Activated CD4-positive, alpha-beta memory T cell treated with anti-CD3 and anti-CD28 coated beads, Interleukin-2, amount 10 ng/mL, durations not matched to agents 7 days and 5 days (primary cell): ENCODE measurements at regions not wholly inside any gene's neighbourhood (a gene's known extent, or its start where the extent isn't known, plus 50 kb on each side); places are given as distances from the start of the nearest gene placed in this dataset.

Experiments used
- CTCF ChIA-PET: fragments of 350-600 bp; sonication (Branson Sonifier 250); formaldehyde crosslinking; loops from one replicate; lab custom pipeline; 2021; ENCODE audit warnings: antibody characterized with exemption, inconsistent platforms; lab: Charles Lee
- POLR2A ChIA-PET: fragments of 350-600 bp; sonication (Branson Sonifier 250); formaldehyde crosslinking; loops from one replicate; lab custom pipeline; 2021; ENCODE audit warnings: antibody characterized with exemption; lab: Charles Lee
- DNase-seq: peaks from one replicate; pipeline ENCODE4 v3.0.0-alpha.2; 2020
- H3K27ac Mint-ChIP-seq: one replicate; pipeline ENCODE4 v1.8.0; 2021; ENCODE audit warnings: mild to moderate bottlenecking, mixed read lengths
- H3K27me3 Mint-ChIP-seq: one replicate; pipeline ENCODE4 v1.8.0; 2021; ENCODE audit warnings: mixed read lengths
- H3K36me3 Mint-ChIP-seq: one replicate; pipeline ENCODE4 v1.8.0; 2021; ENCODE audit warnings: low read depth, mixed read lengths
- H3K4me1 Mint-ChIP-seq: one replicate; pipeline ENCODE4 v1.8.0; 2021; ENCODE audit warnings: mixed read lengths
- H3K4me3 Mint-ChIP-seq: one replicate; pipeline ENCODE4 v1.8.0; 2021; ENCODE audit warnings: mild to moderate bottlenecking, mixed read lengths
- H3K9me3 Mint-ChIP-seq: one replicate; pipeline ENCODE4 v1.8.0; 2021; ENCODE audit warnings: mixed read lengths

DNA sequence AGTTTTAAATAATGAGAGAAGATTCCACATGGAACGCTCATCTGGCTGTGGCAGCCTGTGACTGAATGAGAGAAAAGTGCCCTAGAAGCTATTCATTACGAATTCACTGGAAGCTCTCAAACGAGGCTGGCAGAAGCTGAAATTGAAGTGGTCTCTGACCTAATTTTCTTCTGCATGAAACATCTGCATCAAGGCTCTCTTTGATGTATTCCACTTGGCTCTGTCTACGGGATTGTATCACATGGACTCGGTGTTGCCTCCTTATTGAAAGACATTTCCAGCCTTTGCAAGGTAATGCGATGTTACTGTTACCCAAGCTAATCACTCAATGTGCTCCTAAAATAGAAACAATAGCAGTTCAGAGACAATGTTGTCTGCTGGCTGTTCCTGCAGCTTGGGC is 246.9 kb upstream of the ZNF462 start:
- H3K27me3 Mint-ChIP-seq: no peaks in the 10 kb centered on the region
- H3K9me3 Mint-ChIP-seq: peaks cover 10% of the 10 kb centered on the region
- no peaks in the 10 kb centered on the region for H3K36me3 Mint-ChIP-seq
- H3K4me3 Mint-ChIP-seq: no peak overlapping the region
- H3K27ac Mint-ChIP-seq: no peak overlapping the region
- ChIA-PET POLR2A (no interaction called here), CTCF (no interaction called here)
- no peaks in the 10 kb centered on the region for H3K4me1 Mint-ChIP-seq
- no peak for DNase-seq

- Mint-ChIP-seq H3K9me3 (peaks cover 12% of the 10 kb centered on the region), H3K27me3 (no peaks in the 10 kb centered on the region), H3K36me3 (no peaks in the 10 kb centered on the region), H3K4me1 (no peaks in the 10 kb centered on the region), H3K27ac (no peak overlapping the region), H3K4me3 (no peak overlapping the region)
- CTCF ChIA-PET: no interaction called here
- POLR2A ChIA-PET: no interaction called here
- DNase-seq: no peak
Measured at GRCh38 chr9:106616851-106617345, 246.1 kb upstream of the ZNF462 start.

DNA sequence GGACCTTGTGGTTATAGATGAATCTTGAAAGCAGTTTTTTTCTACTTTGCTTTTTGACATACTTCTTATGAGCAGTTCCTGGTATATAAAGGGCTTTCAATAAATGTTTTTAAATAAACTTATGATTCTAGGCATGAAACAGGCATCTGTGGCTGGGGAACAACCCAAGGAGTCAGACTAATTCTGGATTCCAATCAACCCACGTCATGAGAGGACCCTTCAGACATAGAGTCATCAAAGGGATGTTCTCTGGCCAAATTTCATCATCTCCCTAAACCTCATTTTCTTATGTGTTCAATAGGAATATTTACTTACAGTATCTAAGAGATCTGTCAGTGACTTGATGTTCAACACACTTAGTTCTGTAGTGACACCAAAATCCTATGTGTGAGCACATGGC is 243.8 kb upstream of the ZNF462 start:
- ChIA-PET CTCF (no interaction called here), POLR2A (no interaction called here)
- Mint-ChIP-seq H3K27ac (no peak overlapping the region), H3K27me3 (no peaks in the 10 kb centered on the region), H3K4me3 (no peak overlapping the region), H3K4me1 (no peaks in the 10 kb centered on the region), H3K36me3 (no peaks in the 10 kb centered on the region), H3K9me3 (peaks cover 16% of the 10 kb centered on the region)
- DNase-seq: no peak

DNA sequence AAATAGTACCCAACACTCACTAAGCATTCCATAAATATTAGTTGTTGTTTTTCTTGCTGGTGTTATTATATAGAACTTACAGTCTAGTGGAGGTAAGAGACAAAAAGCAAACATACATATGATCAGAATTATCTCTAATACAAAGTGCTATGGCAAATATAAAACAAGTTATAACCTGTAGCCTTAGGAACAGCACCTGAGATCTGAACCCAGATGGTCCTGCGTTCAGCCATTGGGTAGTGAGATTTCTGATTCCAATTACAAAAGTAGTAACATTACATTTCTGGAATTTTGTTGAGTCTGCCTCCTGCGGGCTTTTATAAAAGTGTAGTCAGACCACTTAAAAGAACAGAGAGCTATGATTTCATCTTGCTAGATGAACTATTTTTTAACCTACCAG is 242.9 kb upstream of the ZNF462 start:
- H3K27me3 Mint-ChIP-seq: no peaks in the 10 kb centered on the region
- CTCF ChIA-PET: no interaction called here
- H3K9me3 Mint-ChIP-seq: peaks cover 16% of the 10 kb centered on the region
- H3K36me3 Mint-ChIP-seq: no peaks in the 10 kb centered on the region
- no peak overlapping the region for H3K4me3 Mint-ChIP-seq
- no peaks in the 10 kb centered on the region for H3K4me1 Mint-ChIP-seq
- DNase-seq: no peak
- no peak overlapping the region for H3K27ac Mint-ChIP-seq
- POLR2A ChIA-PET: no interaction called here

- Mint-ChIP-seq H3K4me1 (no peaks in the 10 kb centered on the region), H3K27ac (no peak overlapping the region), H3K9me3 (peaks cover 13% of the 10 kb centered on the region), H3K36me3 (no peaks in the 10 kb centered on the region), H3K4me3 (no peak overlapping the region), H3K27me3 (no peaks in the 10 kb centered on the region)
- POLR2A ChIA-PET: no interaction called here
- DNase-seq: no peak
- CTCF ChIA-PET: no interaction called here
Measured at GRCh38 chr9:106620866-106621265, 242.1 kb upstream of the ZNF462 start.

- Mint-ChIP-seq H3K9me3 (peaks cover 13% of the 10 kb centered on the region), H3K4me1 (no peaks in the 10 kb centered on the region), H3K4me3 (no peak overlapping the region), H3K36me3 (no peaks in the 10 kb centered on the region), H3K27me3 (no peaks in the 10 kb centered on the region), H3K27ac (no peak overlapping the region)
- ChIA-PET POLR2A (no interaction called here), CTCF (interaction anchor here (0.6 kb wide), 1 partner anchor 311 kb away, joined by 3 read pairs; no protein-coding TSS in a partner anchor)
- DNase-seq: no peak
Measured at GRCh38 chr9:106621313-106622163, 241.4 kb upstream of the ZNF462 start.

DNA sequence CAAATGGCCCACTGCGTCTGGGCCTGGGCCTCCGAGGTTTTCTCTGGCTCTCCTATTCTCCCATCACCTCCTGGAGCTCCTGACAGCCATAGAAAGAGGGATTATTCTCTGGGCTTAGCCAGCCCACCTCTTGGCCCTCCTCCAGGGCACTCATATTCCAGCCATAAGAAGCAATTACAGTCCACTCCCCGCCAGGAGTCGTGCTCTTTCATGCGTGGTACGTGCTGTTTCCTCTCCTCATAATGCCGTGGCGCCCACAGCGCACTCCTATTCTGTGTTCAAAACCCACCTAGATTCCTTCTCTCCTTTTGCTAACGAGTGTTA is 240.8 kb upstream of the ZNF462 start:
- no peak for DNase-seq
- CTCF ChIA-PET: interaction anchor here (0.6 kb wide), 1 partner anchor 311 kb away, joined by 3 read pairs; no protein-coding TSS in a partner anchor
- POLR2A ChIA-PET: no interaction called here
- Mint-ChIP-seq H3K27me3 (no peaks in the 10 kb centered on the region), H3K36me3 (no peaks in the 10 kb centered on the region), H3K4me1 (no peaks in the 10 kb centered on the region), H3K9me3 (peaks cover 11% of the 10 kb centered on the region), H3K4me3 (no peak overlapping the region), H3K27ac (no peak overlapping the region)

DNA sequence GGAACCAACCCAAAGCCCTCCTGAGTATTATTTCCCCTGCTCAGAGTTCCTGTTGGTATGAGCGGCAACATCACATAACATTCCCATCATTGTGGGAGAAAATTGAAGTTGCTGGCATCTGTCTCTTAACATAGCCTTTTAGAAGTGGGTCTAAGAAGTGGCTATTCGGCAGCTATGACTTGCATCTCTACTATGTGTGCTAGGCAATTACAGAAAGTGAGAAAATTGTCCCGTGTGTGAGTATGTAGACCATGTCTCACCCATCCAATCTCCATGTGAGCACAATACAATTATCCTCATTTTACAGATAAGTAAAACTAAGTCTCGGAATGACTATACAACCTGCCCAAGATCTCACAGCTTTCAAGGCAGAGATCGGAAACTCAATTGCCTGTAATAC is 239.4 kb upstream of the ZNF462 start:
- CTCF ChIA-PET: no interaction called here
- Mint-ChIP-seq H3K36me3 (no peaks in the 10 kb centered on the region), H3K4me3 (no peak overlapping the region), H3K4me1 (no peaks in the 10 kb centered on the region), H3K27ac (no peak overlapping the region), H3K27me3 (no peaks in the 10 kb centered on the region), H3K9me3 (peaks cover 9% of the 10 kb centered on the region)
- DNase-seq: no peak
- POLR2A ChIA-PET: no interaction called here

- Mint-ChIP-seq H3K9me3 (peaks cover 9% of the 10 kb centered on the region), H3K36me3 (no peaks in the 10 kb centered on the region), H3K27ac (no peak overlapping the region), H3K27me3 (no peaks in the 10 kb centered on the region), H3K4me1 (no peaks in the 10 kb centered on the region), H3K4me3 (no peak overlapping the region)
- POLR2A ChIA-PET: no interaction called here
- CTCF ChIA-PET: no interaction called here
- DNase-seq: no peak
Measured at GRCh38 chr9:106625259-106625789, 237.6 kb upstream of the ZNF462 start.

- Mint-ChIP-seq H3K4me1 (no peaks in the 10 kb centered on the region), H3K36me3 (no peaks in the 10 kb centered on the region), H3K27me3 (no peaks in the 10 kb centered on the region), H3K27ac (no peak overlapping the region), H3K4me3 (no peak overlapping the region), H3K9me3 (peaks cover 4% of the 10 kb centered on the region)
- ChIA-PET CTCF (no interaction called here), POLR2A (no interaction called here)
- DNase-seq: no peak
Measured at GRCh38 chr9:106626936-106627335, 236.0 kb upstream of the ZNF462 start.

- ChIA-PET CTCF (no interaction called here), POLR2A (no interaction called here)
- DNase-seq: no peak
- no peaks in the 10 kb centered on the region for H3K27me3 Mint-ChIP-seq
- no peaks in the 10 kb centered on the region for H3K9me3 Mint-ChIP-seq
- no peaks in the 10 kb centered on the region for H3K36me3 Mint-ChIP-seq
- H3K4me1 Mint-ChIP-seq: no peaks in the 10 kb centered on the region
- H3K4me3 Mint-ChIP-seq: no peak overlapping the region
- no peak overlapping the region for H3K27ac Mint-ChIP-seq
Measured at GRCh38 chr9:106632621-106633020, 230.3 kb upstream of the ZNF462 start.

DNA sequence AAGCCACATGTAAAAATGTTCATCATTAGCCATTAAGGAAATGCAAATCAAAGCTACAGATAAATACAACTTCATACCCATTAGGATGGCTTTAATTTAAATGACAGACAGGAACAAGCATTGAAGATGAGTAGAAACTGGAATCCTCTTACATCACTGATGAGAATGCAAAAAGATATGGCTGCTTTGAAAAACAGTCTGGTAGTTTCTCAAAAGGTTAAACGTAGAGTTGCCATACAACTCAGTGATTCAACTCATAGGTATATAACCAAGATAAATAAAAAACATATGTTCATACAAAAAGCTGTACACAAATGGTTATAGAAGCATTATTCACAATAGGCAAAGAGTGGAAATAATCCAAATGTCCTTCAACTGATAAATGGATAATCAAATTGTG is 228.8 kb upstream of the ZNF462 start:
- Mint-ChIP-seq H3K4me3 (no peak overlapping the region), H3K9me3 (no peaks in the 10 kb centered on the region), H3K27me3 (no peaks in the 10 kb centered on the region), H3K27ac (no peak overlapping the region), H3K4me1 (no peaks in the 10 kb centered on the region), H3K36me3 (no peaks in the 10 kb centered on the region)
- DNase-seq: no peak
- ChIA-PET POLR2A (no interaction called here), CTCF (no interaction called here)

DNA sequence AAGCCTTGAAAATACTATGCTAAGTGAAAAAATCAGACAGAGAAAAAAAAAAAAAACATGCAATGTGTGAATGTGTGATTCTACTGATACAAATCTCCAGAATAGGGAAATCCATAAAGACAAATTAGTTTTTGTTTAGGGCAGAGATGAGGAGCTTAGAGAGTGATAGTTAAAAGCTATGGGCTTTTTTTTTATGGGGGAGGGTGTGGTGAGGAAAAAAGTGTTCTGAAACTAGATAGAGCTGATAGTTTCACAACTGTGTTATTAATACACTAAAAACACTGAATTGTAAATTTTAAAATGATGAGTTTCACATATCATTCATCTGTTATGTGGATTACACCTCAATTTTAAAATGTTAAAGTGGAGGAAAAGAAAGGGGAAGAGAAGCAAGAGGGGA is 228.3 kb upstream of the ZNF462 start:
- Mint-ChIP-seq H3K36me3 (no peaks in the 10 kb centered on the region), H3K27me3 (no peaks in the 10 kb centered on the region), H3K4me1 (no peaks in the 10 kb centered on the region), H3K4me3 (no peak overlapping the region), H3K27ac (no peak overlapping the region), H3K9me3 (no peaks in the 10 kb centered on the region)
- DNase-seq: no peak
- ChIA-PET CTCF (no interaction called here), POLR2A (interaction anchor here (0.6 kb wide), 1 partner anchor 41 kb away, joined by 3 read pairs; no protein-coding TSS in a partner anchor)

DNA sequence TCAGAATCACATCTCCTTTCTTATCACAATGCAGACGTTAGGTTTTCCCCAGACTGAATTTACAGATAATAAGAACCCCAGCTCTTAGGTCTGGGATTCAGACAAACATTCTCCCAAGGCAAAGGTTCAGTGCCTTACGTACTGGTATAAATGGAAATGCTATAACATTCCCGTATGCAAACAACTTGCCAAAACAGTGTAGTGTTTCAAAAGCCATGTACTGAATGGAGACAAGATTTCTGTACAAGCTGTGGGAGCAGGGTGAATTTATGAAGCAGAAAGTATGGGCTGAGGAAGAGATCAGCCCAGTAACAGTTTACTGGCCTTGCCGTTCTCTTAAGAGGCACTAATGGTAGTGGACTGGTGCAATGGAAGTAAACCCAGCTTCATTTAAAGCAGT is 225.5 kb upstream of the ZNF462 start:
- Mint-ChIP-seq H3K9me3 (peaks cover 5% of the 10 kb centered on the region), H3K36me3 (no peaks in the 10 kb centered on the region), H3K27me3 (no peaks in the 10 kb centered on the region), H3K4me1 (no peaks in the 10 kb centered on the region), H3K27ac (no peak overlapping the region), H3K4me3 (no peak overlapping the region)
- DNase-seq: no peak
- CTCF ChIA-PET: no interaction called here
- POLR2A ChIA-PET: no interaction called here
